SJSA1 (cell line): ENCODE measurements at regions not wholly inside any gene's neighbourhood (a gene's known extent, or its start where the extent isn't known, plus 50 kb on each side); places are given as distances from the start of the nearest gene placed in this dataset.

ENCODE experiments used
- DNase-seq, 2 experiments: peaks; one replicate each; pipeline ENCODE4 v3.0.0-alpha.2; 2015 to 2020; ENCODE audit warnings: low spot score in 2 of 2, low read depth in 1 of 2
- H3K27ac ChIP-seq: fragments of 250-450 bp; sonication (Bioruptor Pico); 2 replicates; pipeline ENCODE4 v1.5.1; 2020; ENCODE audit warnings: mild to moderate bottlenecking, moderate library complexity
- H3K27me3 ChIP-seq: fragments of 250-450 bp; sonication (Bioruptor Pico); replicated peaks from 2 replicates; pipeline ENCODE4 v1.5.1; 2020; ENCODE audit warnings: mild to moderate bottlenecking, moderate library complexity
- H3K36me3 ChIP-seq: fragments of 250-450 bp; sonication (Bioruptor Pico); 2 replicates; pipeline ENCODE4 v1.5.1; 2020; ENCODE audit warnings: mild to moderate bottlenecking
- H3K4me1 ChIP-seq: fragments of 250-450 bp; sonication (Bioruptor Pico); replicated peaks from 2 replicates; pipeline ENCODE4 v1.6.1; 2021; ENCODE audit warnings: mild to moderate bottlenecking
- H3K4me3 ChIP-seq: fragments of 250-450 bp; sonication (Bioruptor Pico); 2 replicates; pipeline ENCODE4 v1.5.1; 2020; ENCODE audit warnings: mild to moderate bottlenecking
- H3K9me3 ChIP-seq: fragments of 250-450 bp; sonication (Bioruptor Pico); replicated peaks from 2 replicates; pipeline ENCODE4 v1.5.1; 2020; ENCODE audit warnings: mild to moderate bottlenecking

- no peak for DNase-seq
- H3K9me3 ChIP-seq, result no peaks in the 10 kb centered on the region; the same call in 1 of the 2 replicates
- no peak overlapping the region for H3K4me3 ChIP-seq
- H3K27me3 ChIP-seq, result no peaks in the 10 kb centered on the region
- no peak overlapping the region for H3K27ac ChIP-seq
- H3K4me1 ChIP-seq, result no peaks in the 10 kb centered on the region
- H3K36me3 ChIP-seq, result no peaks in the 10 kb centered on the region
Measured at GRCh38 chr6:93555292-93555691, 135.9 kb upstream of the EPHA7 start.

- Histone ChIP-seq H3K36me3 (no peaks in the 10 kb centered on the region), H3K9me3 (no peaks in the 10 kb centered on the region; the same call in 1 of the 2 replicates), H3K27ac (no peak overlapping the region), H3K27me3 (no peaks in the 10 kb centered on the region), H3K4me3 (no peak overlapping the region), H3K4me1 (no peaks in the 10 kb centered on the region)
- no peak for DNase-seq
Measured at GRCh38 chr6:93554018-93554417, 134.7 kb upstream of the EPHA7 start.

GRCh38 chr6:93550551-93551276, 131.4 kb upstream of the EPHA7 start:
- no peaks in the 10 kb centered on the region for H3K36me3 ChIP-seq
- no peaks in the 10 kb centered on the region; the same call in 1 of the 2 replicates for H3K9me3 ChIP-seq
- no peak for DNase-seq
- no peak overlapping the region for H3K4me3 ChIP-seq
- H3K4me1 ChIP-seq, result no peaks in the 10 kb centered on the region
- no peak overlapping the region for H3K27ac ChIP-seq
- no peaks in the 10 kb centered on the region for H3K27me3 ChIP-seq

- H3K4me3 ChIP-seq, result no peak overlapping the region
- no peaks in the 10 kb centered on the region for H3K4me1 ChIP-seq
- H3K27me3 ChIP-seq, result no peaks in the 10 kb centered on the region
- H3K27ac ChIP-seq, result no peak overlapping the region
- no peaks in the 10 kb centered on the region for H3K9me3 ChIP-seq
- no peak for DNase-seq
- no peaks in the 10 kb centered on the region for H3K36me3 ChIP-seq
Measured at GRCh38 chr6:93549868-93550267, 130.5 kb upstream of the EPHA7 start.

GRCh38 chr6:93524671-93525451, 105.5 kb upstream of the EPHA7 start:
- Histone ChIP-seq H3K4me1 (no peaks in the 10 kb centered on the region), H3K36me3 (no peaks in the 10 kb centered on the region), H3K27me3 (no peaks in the 10 kb centered on the region), H3K27ac (no peak overlapping the region), H3K4me3 (no peak overlapping the region), H3K9me3 (0 out of 2 replicates have a peak, but pooled peaks cover 3% of the 10 kb centered on the region)
- no peak for DNase-seq

GRCh38 chr6:93523365-93523764, 104.0 kb upstream of the EPHA7 start:
- H3K36me3 ChIP-seq, result no peaks in the 10 kb centered on the region

GRCh38 chr6:93516441-93516840, 97.1 kb upstream of the EPHA7 start:
- Histone ChIP-seq H3K36me3 (no peaks in the 10 kb centered on the region), H3K27ac (no peak overlapping the region), H3K9me3 (no peaks in the 10 kb centered on the region), H3K27me3 (no peaks in the 10 kb centered on the region), H3K4me1 (no peaks in the 10 kb centered on the region), H3K4me3 (no peak overlapping the region)
- no peak for DNase-seq

More at GRCh38 chr6:93523365-93523764, 104.0 kb upstream of the EPHA7 start:
- H3K9me3 ChIP-seq, result no peaks in the 10 kb centered on the region
- no peaks in the 10 kb centered on the region for H3K4me1 ChIP-seq
- no peak overlapping the region for H3K27ac ChIP-seq
- no peak overlapping the region for H3K4me3 ChIP-seq
- no peaks in the 10 kb centered on the region for H3K27me3 ChIP-seq
- no peak for DNase-seq

GRCh38 chr6:93515736-93516135, 96.4 kb upstream of the EPHA7 start:
- no peak for DNase-seq
- Histone ChIP-seq H3K4me3 (no peak overlapping the region), H3K9me3 (no peaks in the 10 kb centered on the region), H3K27me3 (no peaks in the 10 kb centered on the region), H3K27ac (no peak overlapping the region), H3K36me3 (no peaks in the 10 kb centered on the region), H3K4me1 (no peaks in the 10 kb centered on the region)

- Histone ChIP-seq H3K4me3 (no peak overlapping the region), H3K9me3 (no peaks in the 10 kb centered on the region), H3K27ac (no peak overlapping the region), H3K27me3 (no peaks in the 10 kb centered on the region), H3K4me1 (no peaks in the 10 kb centered on the region), H3K36me3 (no peaks in the 10 kb centered on the region)
- no peak for DNase-seq
Measured at GRCh38 chr6:93498713-93499112, 79.4 kb upstream of the EPHA7 start.

GRCh38 chr6:93496548-93496947, 77.2 kb upstream of the EPHA7 start:
- Histone ChIP-seq H3K4me3 (no peak overlapping the region), H3K27ac (no peak overlapping the region), H3K9me3 (no peaks in the 10 kb centered on the region), H3K4me1 (no peaks in the 10 kb centered on the region), H3K27me3 (no peaks in the 10 kb centered on the region), H3K36me3 (no peaks in the 10 kb centered on the region)
- DNase-seq, result no peak

GRCh38 chr6:93494057-93494456, 74.7 kb upstream of the EPHA7 start:
- H3K4me1 ChIP-seq, result no peaks in the 10 kb centered on the region
- H3K27me3 ChIP-seq, result no peaks in the 10 kb centered on the region
- H3K27ac ChIP-seq, result no peak overlapping the region
- H3K4me3 ChIP-seq, result no peak overlapping the region
- no peak for DNase-seq
- no peaks in the 10 kb centered on the region for H3K36me3 ChIP-seq
- no peaks in the 10 kb centered on the region for H3K9me3 ChIP-seq

- H3K4me1 ChIP-seq, result no peaks in the 10 kb centered on the region
- no peak overlapping the region for H3K4me3 ChIP-seq
- H3K36me3 ChIP-seq, result no peaks in the 10 kb centered on the region
- DNase-seq, result no peak
- H3K27me3 ChIP-seq, result no peaks in the 10 kb centered on the region
- H3K27ac ChIP-seq, result no peak overlapping the region
- H3K9me3 ChIP-seq, result no peaks in the 10 kb centered on the region
Measured at GRCh38 chr6:93474733-93475179, 55.4 kb upstream of the EPHA7 start.

- Histone ChIP-seq H3K36me3 (no peaks in the 10 kb centered on the region), H3K27ac (no peak overlapping the region), H3K4me1 (no peaks in the 10 kb centered on the region), H3K4me3 (no peak overlapping the region), H3K9me3 (no peaks in the 10 kb centered on the region), H3K27me3 (no peaks in the 10 kb centered on the region)
- DNase-seq, result no peak
Measured at GRCh38 chr6:93471281-93471680, 51.9 kb upstream of the EPHA7 start.
